GM21786 (cell line): ENCODE measurements at regions not wholly inside any gene's neighbourhood (a gene's known extent, or its start where the extent isn't known, plus 50 kb on each side); places are given as distances from the start of the nearest gene placed in this dataset.
"Not testable (repeated sequence)": the region's sequence is repeated elsewhere in the genome, so short reads cannot be mapped to it uniquely, and the experiment has no call there.

Experiments
- ATAC-seq: cut with Tn5 transposase; IDR thresholded peaks from one replicate; pipeline ENCODE4 v1.9.1; 2021; ENCODE audit not compliant: unreplicated experiment

DNA sequence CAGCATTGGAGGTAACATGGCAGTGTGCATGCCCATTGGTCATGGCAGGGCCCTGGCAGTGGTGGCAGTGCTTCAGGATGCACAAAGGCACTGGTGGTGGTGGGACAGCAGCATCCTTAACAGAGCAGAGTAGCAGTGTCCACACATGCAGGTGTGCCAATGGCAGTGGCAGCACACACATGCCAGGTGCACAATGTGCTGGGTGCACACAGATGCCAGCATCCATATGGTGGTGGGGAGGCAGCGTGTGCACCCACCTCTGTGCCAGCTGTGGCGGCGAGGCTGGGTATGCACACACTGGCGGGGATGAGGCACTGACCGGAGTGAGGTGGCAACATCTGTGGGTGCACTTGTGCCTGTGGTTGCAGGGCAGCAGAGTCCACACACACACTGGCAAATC, 150.6 kb downstream of the SI start:
- no peak for ATAC-seq

DNA sequence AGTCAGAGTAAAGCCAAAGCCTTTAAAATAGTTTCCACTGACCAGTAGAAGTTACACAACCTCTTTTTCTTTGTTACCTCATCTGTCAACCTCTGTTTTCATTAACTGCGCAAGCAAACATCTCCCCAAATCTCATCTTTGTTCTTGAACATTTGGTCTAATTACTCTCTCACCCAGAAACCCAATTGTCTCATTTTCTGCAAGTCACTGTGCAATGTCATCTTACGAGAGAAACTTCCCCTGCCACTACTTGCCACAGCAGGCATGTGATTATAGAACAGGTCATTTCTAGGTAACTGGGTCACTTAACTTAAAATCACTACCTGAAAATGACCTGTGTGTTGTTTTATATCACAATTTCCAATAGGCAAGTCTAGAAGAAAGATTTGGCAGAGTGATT, 159.4 kb downstream of the SI start:
- no peak for ATAC-seq

DNA sequence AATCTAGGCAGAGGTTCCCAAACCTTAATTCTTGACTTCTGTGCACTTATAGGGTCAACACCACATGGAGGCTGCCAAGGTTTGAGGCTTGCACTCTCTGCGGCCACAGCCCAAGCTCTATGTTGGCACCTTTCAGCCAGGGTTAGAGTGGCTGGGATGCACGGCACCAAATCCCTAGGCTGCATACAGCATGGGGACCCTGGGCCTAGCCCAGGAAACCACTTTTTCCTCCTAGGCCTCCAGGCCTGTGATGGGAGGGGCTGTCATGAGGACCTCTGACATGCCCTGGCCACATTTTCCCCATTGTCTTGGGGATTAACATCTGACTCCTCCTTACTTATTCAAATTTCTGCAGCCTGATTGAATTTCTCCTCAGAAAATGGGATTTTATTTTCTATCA, 165.4 kb downstream of the SI start:
- ATAC-seq, result no peak

DNA sequence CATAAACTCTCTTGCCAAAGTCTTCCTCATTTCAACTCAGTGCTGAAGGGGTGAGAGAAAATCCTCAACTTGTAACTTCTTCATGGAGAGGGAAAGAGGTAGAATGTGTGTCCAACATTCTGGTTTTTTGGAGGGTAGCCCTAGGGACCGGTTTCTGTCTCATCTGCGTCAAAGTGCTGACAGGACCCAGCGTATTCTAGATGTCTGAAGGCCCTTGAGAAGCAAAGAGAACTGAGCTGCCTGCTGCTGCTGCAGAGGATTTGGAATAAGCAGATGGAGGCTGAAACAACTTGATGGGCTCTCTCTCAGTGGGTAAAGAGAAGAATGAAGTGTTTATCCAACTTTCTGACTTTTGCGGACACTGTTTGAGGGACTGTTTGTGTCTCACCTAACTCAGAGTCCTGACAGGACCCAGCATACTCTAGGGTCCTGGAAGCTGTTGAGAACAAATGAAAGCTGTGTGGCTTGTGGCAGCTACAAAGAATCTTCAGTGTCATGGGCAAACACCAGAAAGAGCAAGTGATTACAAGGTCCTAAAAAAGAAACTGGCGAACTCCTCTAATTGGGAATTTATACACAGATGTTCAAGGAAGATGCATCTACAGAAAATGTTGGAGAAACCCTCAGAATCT, 174.4 kb downstream of the SI start:
- ATAC-seq, result no peak

DNA sequence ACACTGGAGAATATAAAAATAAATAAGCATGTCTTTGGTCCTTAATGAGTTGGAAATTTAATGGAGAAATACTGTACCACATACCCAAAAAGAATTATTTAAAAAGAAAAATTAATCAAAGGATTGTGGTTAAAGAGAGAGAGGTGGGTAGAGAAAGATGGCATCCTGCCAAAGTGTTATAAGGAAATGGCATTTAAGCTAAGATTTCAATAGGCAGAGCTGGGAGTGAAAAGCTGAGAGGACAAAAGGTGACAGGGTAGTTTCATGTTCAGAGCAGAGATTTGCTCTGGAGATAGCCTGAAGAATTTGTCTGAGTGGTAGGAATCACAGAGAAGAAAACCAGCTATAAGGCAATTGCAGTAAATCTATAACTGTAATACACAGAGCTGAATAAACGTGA, 181.0 kb downstream of the SI start:
- no peak for ATAC-seq

DNA sequence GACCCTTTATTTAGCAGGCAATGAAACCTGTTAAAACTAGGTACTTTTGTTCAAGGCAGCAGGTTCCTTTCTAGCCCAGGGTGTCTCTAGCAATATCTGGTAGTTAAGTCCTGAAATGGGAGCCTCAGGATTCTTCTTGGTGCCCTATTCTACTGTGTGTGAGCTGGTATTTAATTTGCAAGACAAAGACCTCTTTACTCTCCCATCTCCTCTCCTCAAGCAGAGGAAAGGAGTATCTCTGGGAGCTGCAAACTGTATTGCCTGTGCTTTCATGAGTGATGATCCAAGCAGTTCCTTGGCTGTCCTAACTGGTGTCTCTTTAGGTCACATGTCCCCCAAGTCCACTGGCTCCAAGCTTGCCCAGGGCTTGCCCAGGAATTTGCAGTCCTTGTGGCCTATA, 188.2 kb downstream of the SI start:
- ATAC-seq, result no peak

DNA sequence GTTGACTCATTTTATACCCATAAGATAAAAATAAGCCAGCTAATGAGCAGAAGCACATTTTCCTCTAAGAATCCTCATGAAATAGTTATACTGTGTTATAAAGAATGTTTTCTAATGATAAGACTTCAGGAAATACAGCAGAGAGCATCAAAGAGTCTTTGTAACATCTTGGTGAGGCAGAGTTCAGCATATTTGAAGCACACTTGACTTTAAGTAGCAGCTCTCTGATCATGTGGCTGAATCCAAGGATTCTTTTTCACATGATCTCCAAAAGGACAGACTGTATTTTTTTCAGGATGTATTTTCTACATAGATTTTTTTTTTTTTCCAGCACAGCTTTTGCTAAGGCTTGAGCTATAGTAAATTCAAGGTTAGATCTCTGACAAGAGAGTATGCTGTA, 195.1 kb downstream of the SI start:
- no peak for ATAC-seq

DNA sequence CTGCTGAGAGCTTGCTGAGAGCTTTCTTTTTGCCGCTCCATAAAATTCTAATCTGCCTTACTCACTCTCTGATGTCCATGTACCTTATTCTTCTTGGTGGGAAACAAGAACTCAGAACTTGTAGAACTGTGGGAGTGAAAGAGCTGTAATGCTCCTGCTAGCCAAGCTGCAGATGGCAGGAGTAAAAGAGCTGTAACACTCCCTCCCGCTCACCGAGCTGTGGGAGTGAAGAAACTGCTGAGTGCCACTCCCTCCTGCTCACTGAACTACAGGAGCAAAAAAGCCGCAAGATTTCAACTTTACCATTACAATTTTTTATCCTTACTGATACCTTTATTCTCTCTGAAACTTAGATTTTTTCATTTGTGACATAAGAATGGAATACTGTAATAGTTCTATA, 199.1 kb downstream of the SI start:
- no peak for ATAC-seq

DNA sequence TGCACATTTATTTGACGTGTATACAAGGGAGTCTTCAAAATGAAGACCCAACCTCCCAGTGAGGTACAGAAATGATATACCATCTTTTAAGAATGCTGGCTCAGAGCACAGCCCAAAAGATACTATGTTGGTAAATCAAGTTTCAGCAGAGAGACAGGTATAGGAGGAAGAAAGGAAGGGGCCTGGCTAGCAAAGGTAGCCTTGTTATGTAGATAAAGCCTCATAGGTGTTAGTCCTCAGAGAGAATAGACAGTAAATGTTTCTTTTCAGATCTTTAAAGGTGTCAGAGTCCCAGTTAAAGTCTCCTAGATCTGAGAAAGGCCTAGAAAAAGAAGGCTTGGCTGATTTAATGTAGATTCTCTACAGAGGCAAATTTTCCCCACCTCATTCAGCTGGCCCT, 213.8 kb downstream of the SI start:
- ATAC-seq, result no peak

DNA sequence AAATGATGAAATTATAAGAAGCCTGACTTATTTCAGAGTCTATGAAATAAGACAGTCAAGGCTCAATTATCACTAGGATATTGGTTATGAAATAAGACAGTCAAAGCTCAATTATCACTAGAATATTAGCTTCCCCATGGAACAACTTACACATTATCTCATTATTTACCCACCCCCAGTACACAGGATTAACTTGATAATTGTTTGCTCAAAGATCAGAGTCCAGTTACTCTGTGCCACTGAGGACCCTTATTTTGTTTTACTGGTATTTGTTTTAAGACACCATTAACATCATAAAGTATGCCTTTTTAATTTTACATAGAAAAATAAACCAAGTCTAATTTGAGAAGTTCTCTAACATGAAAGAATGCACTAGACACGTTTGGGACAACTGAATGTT, 225.4 kb downstream of the SI start:
- ATAC-seq, result no peak

DNA sequence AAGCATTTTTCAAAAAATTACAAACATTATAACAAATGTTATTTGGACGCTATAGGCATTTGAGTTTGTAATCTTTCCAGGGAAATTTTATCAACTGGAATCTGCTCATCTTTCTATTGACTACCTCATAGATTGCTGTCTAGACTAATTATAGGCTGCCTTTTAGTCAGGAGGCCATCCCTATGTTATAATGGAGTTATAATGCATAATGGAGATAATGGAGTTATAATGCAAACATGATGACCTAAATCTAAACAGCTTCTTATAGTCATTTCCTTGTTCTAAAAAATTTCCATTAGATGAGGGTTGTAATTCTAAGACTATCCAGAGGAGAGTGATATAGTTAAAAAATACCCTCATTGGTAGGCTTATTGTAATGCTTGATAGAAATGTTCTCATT, 226.4 kb downstream of the SI start:
- no peak for ATAC-seq

DNA sequence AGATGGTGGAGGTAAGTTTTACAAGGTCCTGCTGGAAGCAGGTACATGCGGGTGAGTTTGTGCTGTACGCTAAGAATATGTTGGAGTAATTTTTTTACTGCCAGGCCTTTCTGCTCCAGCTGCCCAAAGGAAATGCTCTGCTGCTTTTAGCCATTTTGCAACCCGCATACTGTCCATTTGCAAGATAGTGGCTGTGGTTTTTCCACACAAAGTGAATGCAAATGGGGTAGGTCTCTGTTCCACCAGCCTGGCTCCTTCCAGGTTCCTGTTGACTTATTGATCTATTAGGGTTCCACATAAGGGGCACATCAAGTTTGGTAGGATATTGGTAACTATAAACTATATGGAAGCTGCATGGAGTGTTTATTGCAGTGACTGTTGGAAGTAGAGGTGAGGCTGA, 227.1 kb downstream of the SI start:
- no peak for ATAC-seq

DNA sequence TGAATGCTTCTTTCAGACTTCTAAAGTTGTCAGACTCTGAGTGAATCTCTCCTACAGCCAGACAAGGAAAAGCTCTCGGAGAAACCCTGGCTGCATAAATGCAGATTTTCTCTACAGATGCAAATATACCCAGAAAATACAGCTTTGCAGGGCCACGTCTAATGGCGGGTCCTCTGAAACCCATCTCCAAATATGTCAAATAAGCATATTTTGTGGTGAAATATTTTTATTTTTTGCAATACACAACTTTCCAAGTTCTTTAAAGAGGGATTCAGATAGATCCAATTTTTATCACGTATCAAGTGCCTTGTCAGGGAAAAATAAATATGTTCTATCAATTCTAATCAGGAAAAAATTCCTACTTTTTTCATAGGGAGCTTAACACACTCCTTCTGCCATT, 229.4 kb downstream of the SI start:
- ATAC-seq, result no peak

DNA sequence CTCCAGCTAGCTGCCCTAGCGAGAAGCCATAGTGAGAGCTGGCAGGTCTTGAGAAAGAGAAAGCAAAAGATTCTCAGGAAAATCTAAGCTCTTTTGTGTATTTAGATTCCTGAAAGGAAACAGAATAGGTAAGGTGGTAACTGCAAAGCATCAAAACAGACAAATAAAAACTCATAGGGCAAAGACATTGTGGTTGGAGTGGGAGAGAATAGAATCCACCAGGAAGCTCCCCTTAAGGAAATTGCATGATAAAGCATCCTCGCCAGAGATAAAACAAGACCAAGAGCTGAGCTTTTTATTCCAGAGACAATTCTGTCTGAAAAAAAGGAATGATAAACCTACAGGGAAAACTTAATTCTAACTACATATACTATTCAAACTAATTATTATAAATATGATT, 232.6 kb downstream of the SI start:
- no peak for ATAC-seq

DNA sequence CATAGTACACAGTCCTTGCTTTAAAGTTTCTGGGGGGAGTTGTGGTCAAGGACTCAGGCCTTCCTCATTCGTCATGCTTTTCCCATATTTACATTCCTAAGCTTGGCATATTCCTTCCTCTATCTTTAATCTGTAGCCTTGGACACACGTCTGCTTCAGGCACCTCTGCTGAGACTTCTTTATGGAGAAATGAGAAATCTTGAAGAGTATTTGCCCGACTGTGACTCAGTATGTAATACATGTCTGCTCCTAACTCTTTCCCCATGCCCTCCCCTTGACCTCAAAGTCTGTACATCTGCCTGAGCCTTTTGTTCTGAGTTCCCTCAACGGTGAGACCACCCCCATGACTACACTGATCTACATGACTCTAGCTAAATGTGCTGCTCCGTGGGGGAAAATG, 246.1 kb downstream of the SI start:
- ATAC-seq, result no peak

DNA sequence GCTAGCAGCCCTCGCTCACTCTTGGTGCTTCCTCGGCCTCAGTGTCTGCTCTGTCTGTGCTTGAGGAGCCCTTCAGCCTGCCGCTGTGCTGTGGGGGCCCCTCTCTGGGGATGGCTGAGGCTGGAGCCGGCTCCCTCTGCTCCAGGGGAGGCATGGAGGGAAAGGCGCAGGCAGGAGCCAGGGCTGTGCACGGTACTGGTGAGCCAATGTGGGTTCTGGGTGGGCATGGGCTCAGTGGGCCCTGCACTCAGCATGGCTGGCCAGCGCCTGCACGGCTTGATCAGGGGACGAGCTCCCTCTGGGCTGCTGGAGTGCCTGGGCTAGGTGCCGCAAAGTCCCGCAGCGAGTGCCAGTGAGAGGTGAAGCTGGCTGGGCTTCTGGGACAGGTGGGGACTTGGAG, 260.0 kb downstream of the SI start:
- ATAC-seq, result no peak

DNA sequence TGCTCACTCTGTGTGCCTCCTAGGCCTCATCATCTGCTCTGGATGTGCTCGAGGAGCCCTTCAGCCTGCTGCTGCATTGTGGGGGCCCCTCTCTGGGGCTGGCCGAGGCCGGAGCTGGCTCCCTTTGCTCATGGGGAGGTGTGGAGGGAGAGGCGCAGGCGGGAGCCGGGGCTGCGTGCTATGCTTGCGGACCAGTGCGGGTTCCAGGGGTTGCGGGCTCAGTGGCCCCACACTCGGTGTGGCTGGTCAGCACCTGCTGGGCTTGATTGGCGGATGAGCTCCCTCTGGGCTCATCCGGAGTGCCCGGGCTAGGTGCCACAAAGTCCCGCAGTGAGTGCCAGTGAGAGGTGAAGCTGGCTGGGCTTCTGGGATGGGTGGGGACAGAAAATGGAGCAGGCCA, 264.2 kb downstream of the SI start:
- no peak for ATAC-seq

DNA sequence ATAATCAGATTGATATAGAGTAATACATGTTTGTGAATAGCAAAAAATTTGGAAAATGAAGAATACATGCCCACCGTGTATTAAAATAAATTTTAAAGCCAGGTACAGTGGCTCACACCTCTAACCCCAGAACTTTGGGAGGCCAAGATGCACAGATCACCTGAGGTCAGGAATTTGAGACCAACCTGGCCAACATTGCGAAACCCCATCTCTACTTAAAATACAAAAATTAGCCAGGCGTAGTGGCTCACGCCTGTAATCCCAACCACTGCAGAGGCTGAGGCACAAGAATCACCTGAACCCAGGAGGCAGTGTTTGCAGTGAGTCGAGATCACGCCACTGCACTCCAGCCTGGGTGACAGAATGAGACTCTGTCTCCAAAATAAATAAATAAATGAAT, 266.3 kb downstream of the SI start:
- ATAC-seq, result no peak

DNA sequence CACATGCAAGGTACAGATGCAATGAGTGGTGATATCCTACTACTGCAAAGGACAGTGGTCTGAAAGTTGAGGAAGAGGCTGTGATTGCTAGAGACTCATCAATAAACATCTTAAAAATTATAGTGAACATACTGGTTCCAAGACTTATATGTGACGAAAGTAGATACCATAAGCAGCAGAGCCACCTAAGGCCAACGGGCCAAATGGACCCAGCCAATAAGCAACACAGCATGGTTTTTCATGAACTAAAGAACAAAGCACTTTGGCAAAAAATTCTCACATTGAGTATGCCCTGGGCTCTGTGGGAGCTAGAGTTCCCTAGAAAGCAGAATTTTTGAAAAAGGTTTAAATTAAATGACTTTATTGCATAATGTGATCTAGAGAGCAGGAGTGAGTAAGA, 272.1 kb downstream of the SI start:
- no peak for ATAC-seq

DNA sequence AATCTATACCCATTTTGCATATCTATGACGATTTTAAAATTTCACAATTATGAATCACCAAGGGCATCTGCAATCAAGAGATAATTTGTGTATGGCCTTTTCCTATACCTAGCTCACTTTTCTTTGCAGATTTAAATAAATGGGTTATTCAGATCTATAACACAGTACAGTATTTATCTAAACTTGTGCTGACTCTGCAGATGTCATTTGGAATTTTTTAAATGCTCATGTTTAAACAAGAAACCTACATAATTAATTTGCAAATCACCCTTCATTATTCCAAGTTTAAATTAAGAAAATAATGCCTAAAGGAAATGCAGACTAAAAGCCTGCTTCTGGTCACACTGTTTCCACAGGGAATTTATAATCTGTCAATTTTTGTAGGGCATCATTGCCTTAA, 284.2 kb downstream of the SI start:
- no peak for ATAC-seq

DNA sequence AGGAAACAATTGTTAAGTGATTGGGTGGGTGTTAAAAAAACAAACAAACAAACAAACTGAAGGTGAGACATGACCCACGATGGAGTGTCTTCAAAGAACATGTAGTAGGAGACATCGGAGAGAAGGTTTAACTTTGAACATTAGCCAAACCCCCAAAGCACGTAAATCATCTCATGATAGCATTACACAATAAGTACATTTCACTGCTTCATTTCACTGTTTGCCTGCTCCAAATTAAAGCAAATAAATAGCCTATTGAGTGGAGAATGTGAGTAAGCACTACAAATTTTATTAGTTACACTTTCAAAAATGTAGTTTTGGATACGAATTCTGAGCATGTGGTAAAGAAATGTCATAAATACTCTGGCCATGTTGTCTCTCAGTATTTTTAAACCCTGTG, 287.0 kb downstream of the SI start:
- ATAC-seq, result no peak

DNA sequence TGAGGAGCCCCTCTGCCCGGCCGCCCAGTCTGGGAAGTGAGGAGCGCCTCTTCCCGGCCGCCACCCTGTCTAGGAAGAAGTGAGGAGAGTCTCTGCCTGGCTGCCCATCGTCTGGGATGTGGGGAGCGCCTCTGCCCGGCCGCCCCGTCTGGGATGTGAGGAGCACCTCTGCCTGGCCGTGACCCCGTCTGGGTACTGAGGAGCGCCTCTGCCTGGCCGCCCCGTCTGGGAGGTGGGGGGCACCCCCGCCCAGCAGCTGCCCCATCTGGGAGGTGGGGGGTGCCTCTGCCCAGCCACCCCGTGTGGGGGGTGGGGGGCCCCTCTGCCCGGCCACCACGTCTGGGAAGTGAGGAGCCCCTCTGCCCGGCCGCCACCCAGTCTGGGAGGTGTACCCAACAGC, 293.9 kb downstream of the SI start:
- not testable (repeated sequence) for ATAC-seq

DNA sequence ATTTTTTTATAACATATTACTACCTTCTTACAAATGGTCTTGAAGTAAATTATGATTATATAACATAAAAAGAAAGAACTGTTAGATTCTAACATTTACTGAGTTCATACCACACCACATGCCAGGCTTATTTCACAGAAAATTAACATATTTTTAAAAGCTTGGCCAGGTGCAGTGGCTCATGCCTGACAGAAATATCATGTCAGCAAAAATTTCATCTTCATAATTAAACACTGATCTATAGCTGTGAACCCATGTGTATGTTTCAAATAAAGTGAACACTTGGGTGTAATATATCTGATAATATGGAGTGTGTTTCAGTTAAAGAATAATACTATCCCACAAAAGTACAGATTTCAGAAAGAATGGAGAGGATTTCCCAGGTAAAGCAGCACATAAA, 296.5 kb downstream of the SI start:
- ATAC-seq, result no peak

DNA sequence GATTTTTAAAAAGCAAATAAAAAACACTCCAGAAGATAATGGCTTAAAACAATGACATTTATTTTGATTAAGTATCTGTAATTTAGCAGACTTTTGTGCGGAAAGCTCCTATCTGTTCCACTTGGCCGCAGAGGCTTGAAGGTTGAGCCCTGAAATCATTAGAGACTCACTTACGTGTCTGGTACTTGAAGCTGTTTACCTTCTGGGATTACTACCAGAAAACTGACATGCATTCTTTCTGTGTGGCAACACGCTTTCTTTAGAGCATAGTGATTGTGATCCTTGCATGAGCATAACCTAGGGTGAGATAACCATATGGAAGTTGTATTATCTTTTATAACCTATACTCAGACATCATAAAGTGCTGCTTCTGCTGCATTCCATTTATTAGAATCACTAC, 298.5 kb downstream of the SI start:
- no peak for ATAC-seq
